OCI-LY1 (cell line): ENCODE measurements at regions not wholly inside any gene's neighbourhood (a gene's known extent, or its start where the extent isn't known, plus 50 kb on each side); places are given as distances from the start of the nearest gene placed in this dataset.

ENCODE experiments used
- H2AFZ ChIP-seq: fragments of 200-600 bp; sonication (generic), shearing (Covaris generic); 2 replicates; pipeline ENCODE4 v1.6.0; 2014; ENCODE audit warnings: antibody characterized with exemption, mild to moderate bottlenecking, low read length
- H3F3A ChIP-seq: fragments of 200-600 bp; sonication (generic), shearing (Covaris generic); 2 replicates; pipeline ENCODE4 v1.6.0; 2014; ENCODE audit warnings: mild to moderate bottlenecking, antibody characterized with exemption, low read length, moderate library complexity; ENCODE audit not compliant: insufficient read depth
- H3K27ac ChIP-seq: fragments of 200-600 bp; sonication (generic); 2 replicates; pipeline ENCODE4 v1.5.1; 2014; ENCODE audit warnings: low read length, mixed run types, mild to moderate bottlenecking, low read depth; ENCODE audit not compliant: poor library complexity, severe bottlenecking
- H3K27me3 ChIP-seq: fragments of 200-600 bp; sonication (generic); 2 replicates; pipeline ENCODE4 v1.6.0; 2014; ENCODE audit warnings: antibody characterized with exemption, mild to moderate bottlenecking, low read length, moderate library complexity; ENCODE audit not compliant: insufficient read depth
- H3K36me3 ChIP-seq: fragments of 200-600 bp; sonication (generic); 2 replicates; pipeline ENCODE4 v1.6.1; 2014; ENCODE audit warnings: mild to moderate bottlenecking, antibody characterized with exemption, low read length, moderate library complexity, mixed read lengths; ENCODE audit not compliant: insufficient read depth
- H3K4me1 ChIP-seq: fragments of 200-600 bp; sonication (generic); 2 replicates; pipeline ENCODE4 v1.5.1; 2014; ENCODE audit warnings: mild to moderate bottlenecking, low read length, moderate library complexity; ENCODE audit not compliant: insufficient read depth, severe bottlenecking
- H3K4me2 ChIP-seq: fragments of 200-600 bp; sonication (generic), shearing (Covaris generic); 2 replicates; pipeline ENCODE4 v1.6.1; 2014; ENCODE audit warnings: low read length
- H3K4me3 ChIP-seq: fragments of 200-600 bp; sonication (generic); 2 replicates; pipeline ENCODE4 v1.5.1; 2014; ENCODE audit warnings: low read length, low read depth, mild to moderate bottlenecking, mixed read lengths; ENCODE audit not compliant: poor library complexity, severe bottlenecking
- H3K79me2 ChIP-seq: fragments of 200-600 bp; shearing (Covaris generic); 2 replicates; pipeline ENCODE4 v1.6.1; 2016; ENCODE audit warnings: mixed run types, low read length, mixed read lengths; ENCODE audit not compliant: insufficient read depth
- H3K9ac ChIP-seq: fragments of 200-600 bp; sonication (generic), shearing (Covaris generic); 2 replicates; pipeline ENCODE4 v1.6.1; 2014; ENCODE audit warnings: mild to moderate bottlenecking, low read length, mixed read lengths
- H3K9me2 ChIP-seq: fragments of 200-600 bp; sonication (generic), shearing (Covaris generic); 2 replicates; pipeline ENCODE4 v1.6.1; 2014; ENCODE audit warnings: low read depth, mild to moderate bottlenecking, low read length, mixed read lengths
- H3K9me3 ChIP-seq: fragments of 200-600 bp; shearing (Covaris generic); 2 replicates; pipeline ENCODE4 v1.6.1; 2014; ENCODE audit warnings: low read length, mixed read lengths
- H4K20me1 ChIP-seq: fragments of 200-600 bp; sonication (generic), shearing (Covaris generic); 2 replicates; pipeline ENCODE4 v1.6.0; 2016; ENCODE audit warnings: mild to moderate bottlenecking, low read length; ENCODE audit not compliant: insufficient read depth
- EZH2 ChIP-seq: fragments of 200-600 bp; sonication (generic), shearing (Covaris generic); IDR thresholded peaks from 2 replicates; pipeline ENCODE4 v1.8.0; 2017; ENCODE audit warnings: borderline replicate concordance, mixed run types, mild to moderate bottlenecking, antibody characterized with exemption, low read length, moderate library complexity, mixed read lengths
- TF ChIP-seq, protein P1 (sequence below): fragments of 200-600 bp; sonication (generic), shearing (Covaris generic); IDR thresholded peaks from 2 replicates; pipeline ENCODE4 v1.5.1; 2017; ENCODE audit warnings: mild to moderate bottlenecking, antibody characterized with exemption, low read length, moderate library complexity, mixed read lengths

- Histone ChIP-seq H3K27me3 (no peaks in the 10 kb centered on the region), H3K27ac (no peak overlapping the region), H3K9me2 (no peaks in the 10 kb centered on the region), H3K36me3 (no peaks in the 10 kb centered on the region), H3K4me2 (no peak overlapping the region), H3K9me3 (no peaks in the 10 kb centered on the region), H3K9ac (no peak overlapping the region), H4K20me1 (no peaks in the 10 kb centered on the region), H3K79me2 (no peaks in the 10 kb centered on the region), H3F3A (no peaks in the 10 kb centered on the region), H3K4me3 (no peak overlapping the region), H2AFZ (no peak overlapping the region), H3K4me1 (no peaks in the 10 kb centered on the region)
- no peak for TF ChIP-seq EZH2
- TF ChIP-seq, protein P1, sequence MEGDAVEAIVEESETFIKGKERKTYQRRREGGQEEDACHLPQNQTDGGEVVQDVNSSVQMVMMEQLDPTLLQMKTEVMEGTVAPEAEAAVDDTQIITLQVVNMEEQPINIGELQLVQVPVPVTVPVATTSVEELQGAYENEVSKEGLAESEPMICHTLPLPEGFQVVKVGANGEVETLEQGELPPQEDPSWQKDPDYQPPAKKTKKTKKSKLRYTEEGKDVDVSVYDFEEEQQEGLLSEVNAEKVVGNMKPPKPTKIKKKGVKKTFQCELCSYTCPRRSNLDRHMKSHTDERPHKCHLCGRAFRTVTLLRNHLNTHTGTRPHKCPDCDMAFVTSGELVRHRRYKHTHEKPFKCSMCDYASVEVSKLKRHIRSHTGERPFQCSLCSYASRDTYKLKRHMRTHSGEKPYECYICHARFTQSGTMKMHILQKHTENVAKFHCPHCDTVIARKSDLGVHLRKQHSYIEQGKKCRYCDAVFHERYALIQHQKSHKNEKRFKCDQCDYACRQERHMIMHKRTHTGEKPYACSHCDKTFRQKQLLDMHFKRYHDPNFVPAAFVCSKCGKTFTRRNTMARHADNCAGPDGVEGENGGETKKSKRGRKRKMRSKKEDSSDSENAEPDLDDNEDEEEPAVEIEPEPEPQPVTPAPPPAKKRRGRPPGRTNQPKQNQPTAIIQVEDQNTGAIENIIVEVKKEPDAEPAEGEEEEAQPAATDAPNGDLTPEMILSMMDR, result no peak
These were observed 205.1 kb upstream of the SGCD start for GRCh38 chr5:156121882-156122281.

GRCh38 chr5:156124708-156125107, 202.3 kb upstream of the SGCD start:
- H3K27ac ChIP-seq, result no peak overlapping the region

GRCh38 chr5:156125118-156125517, 201.8 kb upstream of the SGCD start:
- Histone ChIP-seq H3K79me2 (no peaks in the 10 kb centered on the region), H3K27ac (no peak overlapping the region), H3K9me2 (no peaks in the 10 kb centered on the region), H3K4me1 (no peaks in the 10 kb centered on the region), H2AFZ (no peak overlapping the region), H3F3A (no peaks in the 10 kb centered on the region), H3K9me3 (no peaks in the 10 kb centered on the region), H3K4me2 (no peak overlapping the region), H3K9ac (no peak overlapping the region), H3K4me3 (no peak overlapping the region), H4K20me1 (no peaks in the 10 kb centered on the region), H3K36me3 (no peaks in the 10 kb centered on the region), H3K27me3 (no peaks in the 10 kb centered on the region)
- TF ChIP-seq EZH2, result no peak
- TF ChIP-seq, protein P1, result no peak

More at GRCh38 chr5:156124708-156125107, 202.3 kb upstream of the SGCD start:
- Histone ChIP-seq H3K9ac (no peak overlapping the region), H2AFZ (no peak overlapping the region), H3K79me2 (no peaks in the 10 kb centered on the region), H3K4me1 (no peaks in the 10 kb centered on the region), H3K9me3 (no peaks in the 10 kb centered on the region), H3K9me2 (no peaks in the 10 kb centered on the region), H3K27me3 (no peaks in the 10 kb centered on the region), H3K36me3 (no peaks in the 10 kb centered on the region), H3K4me2 (no peak overlapping the region), H4K20me1 (no peaks in the 10 kb centered on the region), H3F3A (no peaks in the 10 kb centered on the region), H3K4me3 (no peak overlapping the region)
- TF ChIP-seq, protein P1, result no peak
- no peak for TF ChIP-seq EZH2
